Keratinocyte (primary cell): ENCODE measurements at regions not wholly inside any gene's neighbourhood (a gene's known extent, or its start where the extent isn't known, plus 50 kb on each side); places are given as distances from the start of the nearest gene placed in this dataset.
A peak's percentile ranks its signal among the peaks of the same experiment; 100 is the strongest.

Source experiments
- DNase-seq: peaks from one replicate; pipeline ENCODE4 v3.0.0-alpha.2; 2011; ENCODE audit warnings: low read depth, missing footprints, low spot score
- FAIRE-seq: peaks from 2 replicates; lab custom pipeline; 2011; peaks lifted over from hg19 to GRCh38; lab: Jason Lieb, UNC
- H2AFZ ChIP-seq: 2 replicates; pipeline ENCODE4 v1.6.0; 2012; ENCODE audit warnings: low read length, control low read depth, inconsistent platforms; ENCODE audit not compliant: control insufficient read depth
- H3K27ac ChIP-seq: 2 replicates; pipeline ENCODE4 v1.5.1; 2011; ENCODE audit warnings: low read length; ENCODE audit not compliant: control insufficient read depth, insufficient read depth
- H3K27me3 ChIP-seq: 3 replicates; pipeline ENCODE4 v1.6.0; 2011; ENCODE audit warnings: low read length; ENCODE audit not compliant: control insufficient read depth, insufficient read depth; ENCODE audit errors: extremely low read depth
- H3K36me3 ChIP-seq, 2 experiments: 2 replicates in 1 of 2; 3 replicates in 1 of 2; pipeline ENCODE4 v1.5.1; 2011; ENCODE audit warnings: low read length in 2 of 2, mild to moderate bottlenecking in 1 of 2; ENCODE audit not compliant: control insufficient read depth in 2 of 2, insufficient read depth in 2 of 2; ENCODE audit errors: extremely low read depth in 1 of 2
- H3K4me1 ChIP-seq: 3 replicates; pipeline ENCODE4 v1.5.1; 2011; ENCODE audit warnings: low read length; ENCODE audit not compliant: control insufficient read depth, insufficient read depth; ENCODE audit errors: extremely low read depth
- H3K4me2 ChIP-seq: 3 replicates; pipeline ENCODE4 v1.6.0; 2011; ENCODE audit warnings: low read depth, low read length; ENCODE audit not compliant: control insufficient read depth, insufficient read depth; ENCODE audit errors: extremely low read depth
- H3K4me3 ChIP-seq, 3 experiments: fragments of 200-600 bp in 1 of 3; sonication (generic) in 1 of 3; 2 replicates in 2 of 3; 3 replicates in 1 of 3; pipeline ENCODE4 v1.5.1; 2011 to 2016; ENCODE audit warnings: low read length in 3 of 3, mild to moderate bottlenecking in 3 of 3, control low read depth in 2 of 3, inconsistent platforms in 1 of 3, low read depth in 1 of 3, mixed read lengths in 1 of 3, mixed run types in 1 of 3, moderate library complexity in 1 of 3; ENCODE audit not compliant: control insufficient read depth in 2 of 3, insufficient read depth in 2 of 3; ENCODE audit errors: extremely low read depth in 1 of 3
- H3K79me2 ChIP-seq: 2 replicates; pipeline ENCODE4 v1.6.0; 2012; ENCODE audit warnings: low read length; ENCODE audit not compliant: control insufficient read depth, insufficient read depth
- H3K9ac ChIP-seq: 3 replicates; pipeline ENCODE4 v1.6.0; 2011; ENCODE audit warnings: low read length; ENCODE audit not compliant: control insufficient read depth, insufficient read depth; ENCODE audit errors: extremely low read depth
- H3K9me1 ChIP-seq: 3 replicates; pipeline ENCODE4 v1.6.0; 2011; ENCODE audit warnings: low read length; ENCODE audit not compliant: control insufficient read depth, insufficient read depth; ENCODE audit errors: extremely low read depth
- H3K9me3 ChIP-seq: 2 replicates; pipeline ENCODE4 v1.5.1; 2012; ENCODE audit warnings: low read depth, low read length; ENCODE audit not compliant: control insufficient read depth
- H4K20me1 ChIP-seq: 3 replicates; pipeline ENCODE4 v1.6.0; 2011; ENCODE audit warnings: low read length; ENCODE audit not compliant: control insufficient read depth, insufficient read depth; ENCODE audit errors: extremely low read depth
- CTCF ChIP-seq, 3 experiments: IDR thresholded peaks in 1 of 3; conservative IDR thresholded peaks in 1 of 3; optimal IDR thresholded peaks in 1 of 3; 2 replicates in 2 of 3; 3 replicates in 1 of 3; pipeline versions ENCODE3 to v1.5.1; 2011; ENCODE audit warnings: low read length in 3 of 3, mild to moderate bottlenecking in 3 of 3, moderate library complexity in 2 of 3, control low read depth in 1 of 3, inconsistent platforms in 1 of 3; ENCODE audit not compliant: insufficient read depth in 2 of 3; ENCODE audit errors: extremely low read depth in 1 of 3
- EZH2 ChIP-seq: IDR thresholded peaks from one replicate; pipeline ENCODE4 v1.6.1; 2012; ENCODE audit warnings: inconsistent platforms, mild to moderate bottlenecking, low read length, moderate library complexity
- dilution Hi-C: fragments of 300-500 bp; cut with MboI; formaldehyde crosslinking; loops from one replicate; pipeline ENCODE4 v1.7.0; 2020; ENCODE audit warnings: low sequenced_read_pairs; ENCODE audit not compliant: extremely low pct_ligation_motif_present

GRCh38 chr15:38128921-38129320, 123.7 kb upstream of the SPRED1 start:
- Histone ChIP-seq H3K4me1 (peaks cover 28% of the 10 kb centered on the region), H3K27ac (no peak overlapping the region)

GRCh38 chr15:38129531-38130204, 123.0 kb upstream of the SPRED1 start:
- Histone ChIP-seq H3K9me3 (no peaks in the 10 kb centered on the region), H3K27ac (peak overlapping the region; percentile 56), H3K9ac (peak overlapping the region; percentile 47), H3K79me2 (no peaks in the 10 kb centered on the region), H3K9me1 (no peaks in the 10 kb centered on the region), H3K4me3 (peak overlapping the region; percentile 6 to 38 (median 8)), H3K4me1 (peaks cover 28% of the 10 kb centered on the region), H3K36me3 (no peaks in the 10 kb centered on the region), H4K20me1 (no peaks in the 10 kb centered on the region), H2AFZ (peak overlapping the region; percentile 14), H3K27me3 (no peaks in the 10 kb centered on the region), H3K4me2 (peak overlapping the region; percentile 68)
- FAIRE-seq (peak; percentile 99), DNase-seq (peak; percentile 82)
- no peak for TF ChIP-seq EZH2
- no peak for TF ChIP-seq CTCF (optimal IDR thresholded peaks at IDR 0.05 in 1 of 3, IDR thresholded peaks at IDR 0.05 in 1 of 3, conservative IDR thresholded peaks at IDR 0.05 in 1 of 3; ENCODE audit: extremely low read depth in 1 of 3, insufficient read depth in 2 of 3, low read length in 3 of 3)
- dilution Hi-C loops: no loop called here

More at GRCh38 chr15:38128921-38129320, 123.7 kb upstream of the SPRED1 start:
- Histone ChIP-seq H4K20me1 (no peaks in the 10 kb centered on the region), H3K9ac (no peak overlapping the region), H3K9me3 (no peaks in the 10 kb centered on the region), H3K9me1 (no peaks in the 10 kb centered on the region), H3K4me2 (peak overlapping the region; percentile 68), H3K4me3 (no peak overlapping the region), H3K79me2 (no peaks in the 10 kb centered on the region), H2AFZ (no peak overlapping the region), H3K36me3 (no peaks in the 10 kb centered on the region), H3K27me3 (no peaks in the 10 kb centered on the region)
- TF ChIP-seq CTCF (optimal IDR thresholded peaks at IDR 0.05 in 1 of 3, IDR thresholded peaks at IDR 0.05 in 1 of 3, conservative IDR thresholded peaks at IDR 0.05 in 1 of 3; ENCODE audit: extremely low read depth in 1 of 3, insufficient read depth in 2 of 3, low read length in 3 of 3): no peak
- TF ChIP-seq EZH2: no peak
- no peak for DNase-seq
- dilution Hi-C loops: no loop called here
- peak; percentile 32 for FAIRE-seq
